LoVo (cell line): ENCODE measurements at regions not wholly inside any gene's neighbourhood (a gene's known extent, or its start where the extent isn't known, plus 50 kb on each side); places are given as distances from the start of the nearest gene placed in this dataset.

Experiments
- DNase-seq: peaks from one replicate; pipeline ENCODE4 v3.0.0-alpha.2; 2016; ENCODE audit warnings: low spot score

GRCh38 chr16:79932572-79932971 is 332.0 kb upstream of the MAF start:
- no peak for DNase-seq

GRCh38 chr16:79931721-79932120 is 331.2 kb upstream of the MAF start:
- DNase-seq = no peak

- DNase-seq = no peak
Measured at GRCh38 chr16:79929260-79929965, 328.9 kb upstream of the MAF start.

- no peak for DNase-seq
Measured at GRCh38 chr16:79928142-79928873, 327.8 kb upstream of the MAF start.

- DNase-seq = no peak
Measured at GRCh38 chr16:79926451-79927205, 326.1 kb upstream of the MAF start.

- DNase-seq = no peak
Measured at GRCh38 chr16:79923431-79923830, 322.9 kb upstream of the MAF start.

GRCh38 chr16:79920685-79921084 is 320.1 kb upstream of the MAF start:
- no peak for DNase-seq

- no peak for DNase-seq
Measured at GRCh38 chr16:79918916-79919315, 318.4 kb upstream of the MAF start.

- DNase-seq = no peak
Measured at GRCh38 chr16:79915761-79916160, 315.2 kb upstream of the MAF start.

- no peak for DNase-seq
Measured at GRCh38 chr16:79914961-79915720, 314.6 kb upstream of the MAF start.

GRCh38 chr16:79912592-79913310 is 312.2 kb upstream of the MAF start:
- DNase-seq = no peak

- no peak for DNase-seq
Measured at GRCh38 chr16:79911660-79912059, 311.1 kb upstream of the MAF start.

GRCh38 chr16:79909571-79909970 is 309.0 kb upstream of the MAF start:
- DNase-seq = no peak

- no peak for DNase-seq
Measured at GRCh38 chr16:79903471-79903870, 302.9 kb upstream of the MAF start.

GRCh38 chr16:79902351-79902750 is 301.8 kb upstream of the MAF start:
- DNase-seq = no peak

- no peak for DNase-seq
Measured at GRCh38 chr16:79901522-79901921, 301.0 kb upstream of the MAF start.

- no peak for DNase-seq
Measured at GRCh38 chr16:79899716-79900115, 299.2 kb upstream of the MAF start.

- DNase-seq = no peak
Measured at GRCh38 chr16:79899316-79899715, 298.8 kb upstream of the MAF start.

- DNase-seq = no peak
Measured at GRCh38 chr16:79898703-79899102, 298.2 kb upstream of the MAF start.

- peak; percentile 28 for DNase-seq
Measured at GRCh38 chr16:79897453-79898146, 297.1 kb upstream of the MAF start.

GRCh38 chr16:79897104-79897452 is 296.5 kb upstream of the MAF start:
- DNase-seq = no peak
